Ovary (tissue), 3 donors: ENCODE measurements at regions not wholly inside any gene's neighbourhood (a gene's known extent, or its start where the extent isn't known, plus 50 kb on each side); places are given as distances from the start of the nearest gene placed in this dataset.

ENCODE experiments used
- CTCF ChIP-seq, 3 donors: fragments of 450-650 bp in 2 of 3; fragments of 200-600 bp in 1 of 3; IDR thresholded peaks; one replicate each; pipeline versions ENCODE4 v1.5.1 to v1.8.0; 2016 to 2022; ENCODE audit warnings: antibody characterized with exemption in 3 of 3, mild to moderate bottlenecking in 1 of 3
- EP300 ChIP-seq: sonication (generic); formaldehyde crosslinking; IDR thresholded peaks from one replicate; pipeline ENCODE4 v1.6.1; 2017; ENCODE audit warnings: antibody characterized with exemption
- POLR2A ChIP-seq: fragments of 450-650 bp; IDR thresholded peaks from one replicate; pipeline ENCODE4 v1.6.1; 2017; ENCODE audit warnings: antibody characterized with exemption, mild to moderate bottlenecking, moderate library complexity
- donor health status: DM: no; HTN: no; CAD: no.

- TF ChIP-seq EP300 (no peak), CTCF (IDR thresholded peaks at IDR 0.05) (no peak), POLR2A (no peak)
Observed at GRCh38 chr4:123995936-123996335, 599.3 kb downstream of the SPRY1 start.
